22Rv1 (cell line): ENCODE measurements at regions not wholly inside any gene's neighbourhood (a gene's known extent, or its start where the extent isn't known, plus 50 kb on each side); places are given as distances from the start of the nearest gene placed in this dataset.

ENCODE experiments used
- CTCF ChIP-seq: fragments of 450-650 bp; IDR thresholded peaks from 2 replicates; pipeline ENCODE4 v1.5.1; 2017; ENCODE audit warnings: mild to moderate bottlenecking
- ZFX ChIP-seq: fragments of 450-650 bp; IDR thresholded peaks from 2 replicates; pipeline ENCODE4 v1.6.1; 2017; ENCODE audit warnings: antibody characterized with exemption, borderline replicate concordance

GRCh38 chr13:54607421-54607820 lies 1578.8 kb downstream of the OLFM4 start:
- TF ChIP-seq CTCF (no peak), ZFX (no peak)
